HEK293 (cell line): ENCODE measurements at regions not wholly inside any gene's neighbourhood (a gene's known extent, or its start where the extent isn't known, plus 50 kb on each side); places are given as distances from the start of the nearest gene placed in this dataset.

Experiments
- CTCF ChIA-PET: fragments of 350-600 bp; formaldehyde crosslinking; extraction: SDS; loops from one replicate; lab custom pipeline; 2021; ENCODE audit warnings: antibody characterized with exemption; lab: Yijun Ruan, JAX
- POLR2A ChIA-PET: fragments of 300-600 bp; formaldehyde crosslinking; extraction: SDS; loops from one replicate; lab custom pipeline; 2020; ENCODE audit warnings: antibody characterized with exemption, inconsistent platforms; lab: Yijun Ruan, JAX
- H3K27ac ChIP-seq: fragments of 200-500 bp; sonication (Bioruptor generic); 2 replicates; pipeline ENCODE4 v1.5.1; 2014; ENCODE audit warnings: low read depth, low read length, control low read depth, inconsistent platforms; ENCODE audit errors: extremely low read depth
- H3K36me3 ChIP-seq, 2 experiments: fragments of 200-500 bp in 1 of 2; sonication (Bioruptor generic) in 1 of 2; 1 replicate in 1 of 2; 2 replicates in 1 of 2; pipeline ENCODE4 v1.5.1; 2014 to 2017; ENCODE audit warnings: inconsistent platforms in 2 of 2, low read length in 2 of 2; ENCODE audit not compliant: control insufficient read depth in 2 of 2, insufficient read depth in 1 of 2
- H3K4me1 ChIP-seq: fragments of 200-500 bp; sonication (Bioruptor generic); 2 replicates; pipeline ENCODE4 v1.5.1; 2014; ENCODE audit warnings: mild to moderate bottlenecking, low read length, inconsistent platforms; ENCODE audit not compliant: control insufficient read depth, insufficient read depth
- H3K4me3 ChIP-seq: 2 replicates; pipeline ENCODE4 v1.5.1; 2011; ENCODE audit warnings: low read depth, mild to moderate bottlenecking, control low read depth, low read length, moderate library complexity
- H3K9me3 ChIP-seq: fragments of 200-500 bp; sonication (Bioruptor generic); 2 replicates; pipeline ENCODE4 v1.5.1; 2014; ENCODE audit warnings: low read depth, low read length, inconsistent platforms; ENCODE audit not compliant: control insufficient read depth, insufficient read depth
- GLI4 ChIP-seq: fragments of 450-650 bp; formaldehyde crosslinking; IDR thresholded peaks from 2 replicates; pipeline ENCODE4 v1.5.1; 2016; ENCODE audit warnings: missing biosample characterization, missing genetic modification characterization
- HOXC10 ChIP-seq: sonication (generic); formaldehyde crosslinking; IDR thresholded peaks from 2 replicates; pipeline ENCODE4 v1.8.1; 2023; ENCODE audit warnings: mild to moderate bottlenecking, missing genetic modification reagents
- PRDM10 ChIP-seq: fragments of 450-650 bp; formaldehyde crosslinking; IDR thresholded peaks from 2 replicates; pipeline ENCODE4 v1.5.1; 2016; ENCODE audit warnings: missing biosample characterization, missing genetic modification characterization
- ZIC2 ChIP-seq: fragments of 450-650 bp; formaldehyde crosslinking; IDR thresholded peaks from 2 replicates; pipeline ENCODE4 v1.5.1; 2016; ENCODE audit warnings: missing biosample characterization, missing genetic modification characterization
- ZNF132 ChIP-seq: fragments of 450-650 bp; formaldehyde crosslinking; IDR thresholded peaks from 2 replicates; pipeline ENCODE4 v1.5.1; 2017; ENCODE audit warnings: missing biosample characterization, missing genetic modification characterization, borderline replicate concordance
- ZNF140 ChIP-seq: fragments of 450-650 bp; formaldehyde crosslinking; IDR thresholded peaks from 2 replicates; pipeline ENCODE4 v1.5.1; 2016; ENCODE audit warnings: missing biosample characterization, missing genetic modification characterization
- ZNF157 ChIP-seq: fragments of 450-650 bp; formaldehyde crosslinking; IDR thresholded peaks from 2 replicates; pipeline ENCODE4 v1.5.1; 2016; ENCODE audit warnings: missing biosample characterization, missing genetic modification characterization
- ZNF37A ChIP-seq: fragments of 450-650 bp; IDR thresholded peaks from 2 replicates; pipeline ENCODE4 v1.5.1; 2018; ENCODE audit warnings: missing biosample characterization, missing genetic modification characterization
- ZNF391 ChIP-seq: fragments of 450-650 bp; formaldehyde crosslinking; IDR thresholded peaks from 2 replicates; pipeline ENCODE4 v1.5.1; 2016; ENCODE audit warnings: low read depth, missing biosample characterization, missing genetic modification characterization, borderline replicate concordance
- ZNF510 ChIP-seq: fragments of 450-650 bp; formaldehyde crosslinking; IDR thresholded peaks from 2 replicates; pipeline ENCODE4 v1.5.1; 2018; ENCODE audit warnings: mild to moderate bottlenecking, missing genetic modification characterization, missing biosample characterization; ENCODE audit not compliant: insufficient replicate concordance
- ZSCAN18 ChIP-seq: fragments of 450-650 bp; formaldehyde crosslinking; IDR thresholded peaks from 2 replicates; pipeline ENCODE4 v1.5.1; 2016; ENCODE audit warnings: missing biosample characterization, missing genetic modification characterization
- TF ChIP-seq, protein P1 (sequence below): fragments of 450-650 bp; formaldehyde crosslinking; IDR thresholded peaks from 2 replicates; pipeline ENCODE4 v1.5.1; 2017; ENCODE audit warnings: missing biosample characterization, missing genetic modification characterization
- TF ChIP-seq, protein P2 (sequence below): fragments of 450-650 bp; formaldehyde crosslinking; IDR thresholded peaks from 2 replicates; pipeline ENCODE4; 2016; ENCODE audit warnings: missing biosample characterization, missing genetic modification characterization

DNA sequence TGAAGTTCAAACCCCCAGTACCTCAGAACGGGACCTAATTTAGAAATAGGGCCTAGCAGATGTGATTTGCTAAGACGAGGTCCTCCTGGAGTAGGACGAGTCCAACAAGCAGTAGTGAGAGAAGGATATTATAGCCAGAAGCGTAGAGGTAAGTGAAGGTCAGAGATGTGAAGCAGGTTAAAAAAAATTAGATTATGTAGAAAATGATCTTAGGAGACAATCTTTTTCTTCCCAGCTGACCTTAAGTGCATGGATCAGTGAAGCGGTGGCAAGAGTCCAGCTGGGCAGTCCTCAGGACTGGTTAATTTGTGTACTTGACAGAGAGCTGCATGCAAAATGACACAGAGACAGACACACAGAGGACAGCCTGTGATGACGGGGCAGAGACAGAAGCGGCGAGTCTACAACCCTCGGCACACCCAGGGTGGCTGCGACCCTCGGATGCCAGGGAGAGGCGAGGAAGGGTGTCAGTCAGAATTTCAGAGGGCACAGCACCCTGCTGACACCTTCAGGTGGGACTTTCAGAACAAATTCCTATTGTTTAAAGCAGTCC is 131.4 kb upstream of the IRX4 start (continued):
- TF ChIP-seq, protein P1, sequence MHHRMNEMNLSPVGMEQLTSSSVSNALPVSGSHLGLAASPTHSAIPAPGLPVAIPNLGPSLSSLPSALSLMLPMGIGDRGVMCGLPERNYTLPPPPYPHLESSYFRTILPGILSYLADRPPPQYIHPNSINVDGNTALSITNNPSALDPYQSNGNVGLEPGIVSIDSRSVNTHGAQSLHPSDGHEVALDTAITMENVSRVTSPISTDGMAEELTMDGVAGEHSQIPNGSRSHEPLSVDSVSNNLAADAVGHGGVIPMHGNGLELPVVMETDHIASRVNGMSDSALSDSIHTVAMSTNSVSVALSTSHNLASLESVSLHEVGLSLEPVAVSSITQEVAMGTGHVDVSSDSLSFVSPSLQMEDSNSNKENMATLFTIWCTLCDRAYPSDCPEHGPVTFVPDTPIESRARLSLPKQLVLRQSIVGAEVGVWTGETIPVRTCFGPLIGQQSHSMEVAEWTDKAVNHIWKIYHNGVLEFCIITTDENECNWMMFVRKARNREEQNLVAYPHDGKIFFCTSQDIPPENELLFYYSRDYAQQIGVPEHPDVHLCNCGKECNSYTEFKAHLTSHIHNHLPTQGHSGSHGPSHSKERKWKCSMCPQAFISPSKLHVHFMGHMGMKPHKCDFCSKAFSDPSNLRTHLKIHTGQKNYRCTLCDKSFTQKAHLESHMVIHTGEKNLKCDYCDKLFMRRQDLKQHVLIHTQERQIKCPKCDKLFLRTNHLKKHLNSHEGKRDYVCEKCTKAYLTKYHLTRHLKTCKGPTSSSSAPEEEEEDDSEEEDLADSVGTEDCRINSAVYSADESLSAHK (tag by site-specific recombination): no peak
- TF ChIP-seq, protein P2, sequence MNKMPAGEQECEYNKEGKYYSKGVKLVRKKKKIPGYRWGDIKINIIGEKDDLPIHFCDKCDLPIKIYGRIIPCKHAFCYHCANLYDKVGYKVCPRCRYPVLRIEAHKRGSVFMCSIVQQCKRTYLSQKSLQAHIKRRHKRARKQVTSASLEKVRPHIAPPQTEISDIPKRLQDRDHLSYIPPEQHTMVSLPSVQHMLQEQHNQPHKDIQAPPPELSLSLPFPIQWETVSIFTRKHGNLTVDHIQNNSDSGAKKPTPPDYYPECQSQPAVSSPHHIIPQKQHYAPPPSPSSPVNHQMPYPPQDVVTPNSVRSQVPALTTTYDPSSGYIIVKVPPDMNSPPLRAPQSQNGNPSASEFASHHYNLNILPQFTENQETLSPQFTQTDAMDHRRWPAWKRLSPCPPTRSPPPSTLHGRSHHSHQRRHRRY (tag by site-specific recombination): no peak
- TF ChIP-seq ZNF132 (tag by site-specific recombination): no peak
- TF ChIP-seq, all 188 proteins: peak for 0

DNA sequence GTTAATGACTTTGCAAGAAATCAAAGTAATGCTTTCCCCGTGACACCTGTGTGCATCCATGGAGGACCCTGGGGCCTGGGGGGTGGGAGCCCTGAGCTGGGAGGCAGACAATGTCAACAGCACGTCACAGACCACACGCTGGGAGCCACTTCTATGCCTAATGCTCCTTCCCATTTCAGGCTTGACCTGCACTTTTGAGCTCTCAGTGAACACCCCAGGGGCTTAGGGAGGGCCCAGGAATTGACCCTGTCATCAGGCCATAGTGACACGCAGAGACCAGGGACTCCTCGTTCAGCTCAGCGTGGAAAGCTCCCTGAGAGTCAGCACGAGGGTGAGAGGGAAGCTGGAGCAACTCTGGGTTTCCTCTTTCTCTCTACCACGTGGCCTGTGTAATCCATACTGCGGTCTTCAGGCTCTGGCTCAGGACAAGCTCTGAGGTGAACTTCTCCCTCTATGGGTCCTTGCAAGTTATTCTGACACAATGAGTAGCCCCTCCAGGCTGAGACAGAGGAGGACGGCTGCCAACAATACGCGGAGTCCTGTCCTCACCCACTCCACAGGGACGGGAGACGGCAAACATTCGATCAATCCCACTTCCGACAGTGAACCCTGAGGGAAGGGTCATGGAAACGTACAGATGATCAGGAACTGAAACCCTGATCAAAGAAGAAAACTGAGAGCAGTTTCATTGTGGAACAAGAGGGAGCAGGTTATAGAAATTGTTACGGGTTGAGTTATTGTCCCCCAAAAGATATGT is 130.8 kb upstream of the IRX4 start:
- ChIA-PET POLR2A (no interaction called here), CTCF (no interaction called here)
- Histone ChIP-seq H3K4me1 (no peaks in the 10 kb centered on the region), H3K4me3 (no peak overlapping the region), H3K36me3 (no peaks in the 10 kb centered on the region), H3K9me3 (no peaks in the 10 kb centered on the region)
- TF ChIP-seq ZNF140 (tag by site-specific recombination) (no peak), ZSCAN18 (no peak), ZIC2 (tag by site-specific recombination) (0 out of 2 replicates have a peak, but pooled peaks have one; percentile 17)
- TF ChIP-seq, all 188 proteins: peak for 1
- no peak overlapping the region for H3K27ac ChIP-seq

- Histone ChIP-seq H3K27ac (no peak overlapping the region), H3K4me3 (no peak overlapping the region), H3K4me1 (no peaks in the 10 kb centered on the region), H3K36me3 (no peaks in the 10 kb centered on the region), H3K9me3 (no peaks in the 10 kb centered on the region)
- ChIA-PET CTCF (no interaction called here), POLR2A (no interaction called here)
- TF ChIP-seq ZNF510 (no peak), GLI4 (tag by site-specific recombination) (no peak), ZIC2 (tag by site-specific recombination) (no peak), PRDM10 (tag by site-specific recombination) (no peak), ZNF391 (tag by site-specific recombination) (no peak), HOXC10 (CRISPR knock-in tag) (no peak), ZNF157 (tag by site-specific recombination) (no peak), ZNF37A (tag by site-specific recombination) (no peak)
Observed at GRCh38 chr5:2012885-2013284, 130.2 kb upstream of the IRX4 start.
